IMR-90 (cell line): ENCODE measurements at regions not wholly inside any gene's neighbourhood (a gene's known extent, or its start where the extent isn't known, plus 50 kb on each side); places are given as distances from the start of the nearest gene placed in this dataset.

Experiments
- ATAC-seq: fragments of 200-7000 bp; cut with Tn5 transposase; 2 replicates; pipeline ENCODE4 v1.9.1; 2020; ENCODE audit warnings: low read depth, mild to moderate bottlenecking, moderate library complexity
- BruUV-seq: library from RNA; stranded (reverse); fragments of 400-500 nt; replicated peaks from 2 replicates; lab custom pipeline; 2021; lab: Mats Ljungman, UMichigan
- CTCF ChIA-PET: fragments of 300-600 bp; formaldehyde crosslinking; extraction: SDS; loops from one replicate; lab custom pipeline; 2021; ENCODE audit warnings: antibody characterized with exemption; lab: Yijun Ruan, JAX
- POLR2A ChIA-PET: fragments of 300-600 bp; sonication (Branson Sonifier 250); formaldehyde crosslinking; loops from one replicate; lab custom pipeline; 2022; ENCODE audit warnings: antibody characterized with exemption; ENCODE audit not compliant: unreplicated experiment; lab: Charles Lee
- DNase-seq: peaks from one replicate; pipeline ENCODE4 v3.0.0; 2013
- H2AFZ ChIP-seq: replicated peaks from 2 replicates; pipeline ENCODE3; 2013; ENCODE audit warnings: low read length, mild to moderate bottlenecking; ENCODE audit not compliant: poor library complexity
- H2AK5ac ChIP-seq: 2 replicates; pipeline ENCODE4 v1.6.1; 2013; ENCODE audit warnings: low read depth, low read length, inconsistent platforms
- H2AK9ac ChIP-seq: replicated peaks from 2 replicates; pipeline ENCODE3; 2013; ENCODE audit warnings: mild to moderate bottlenecking, low read depth, low read length, moderate library complexity; ENCODE audit not compliant: poor library complexity
- H2BK120ac ChIP-seq: 2 replicates; pipeline ENCODE4 v1.6.1; 2013; ENCODE audit warnings: low read depth, low read length, inconsistent platforms
- H2BK15ac ChIP-seq: 3 replicates; pipeline ENCODE4 v1.6.1; 2013; ENCODE audit warnings: low read depth, low read length, inconsistent platforms
- H2BK20ac ChIP-seq: 2 replicates; pipeline ENCODE4 v1.6.1; 2013; ENCODE audit warnings: low read depth, mild to moderate bottlenecking, inconsistent platforms, low read length, moderate library complexity
- H2BK5ac ChIP-seq: 2 replicates; pipeline ENCODE4 v1.6.1; 2013; ENCODE audit warnings: mild to moderate bottlenecking, low read depth, low read length, inconsistent platforms; ENCODE audit not compliant: poor library complexity, severe bottlenecking
- H3K14ac ChIP-seq: replicated peaks from 2 replicates; pipeline ENCODE4 v1.6.1; 2013; ENCODE audit warnings: low read depth, low read length, inconsistent platforms
- H3K18ac ChIP-seq: 2 replicates; pipeline ENCODE4 v1.6.1; 2013; ENCODE audit warnings: low read depth, low read length, control low read depth
- H3K23ac ChIP-seq: 2 replicates; pipeline ENCODE4 v1.6.1; 2013; ENCODE audit warnings: low read depth, low read length, inconsistent platforms
- H3K27ac ChIP-seq: 2 replicates; pipeline ENCODE4 v1.5.1; 2013; ENCODE audit warnings: mild to moderate bottlenecking, control low read depth, low read length; ENCODE audit not compliant: insufficient read depth
- H3K27me3 ChIP-seq: 2 replicates; pipeline ENCODE4 v1.6.1; 2013; ENCODE audit warnings: low read length; ENCODE audit not compliant: control insufficient read depth, insufficient read depth
- H3K36me3 ChIP-seq: 2 replicates; pipeline ENCODE4 v1.6.1; 2013; ENCODE audit warnings: low read length, mixed read lengths; ENCODE audit not compliant: control insufficient read depth, insufficient read depth
- H3K4ac ChIP-seq: 2 replicates; pipeline ENCODE4 v1.6.1; 2013; ENCODE audit warnings: low read depth, low read length, inconsistent platforms
- H3K4me1 ChIP-seq: 2 replicates; pipeline ENCODE4 v1.6.1; 2013; ENCODE audit warnings: low read length, mixed read lengths; ENCODE audit not compliant: control insufficient read depth, insufficient read depth
- H3K4me2 ChIP-seq: 2 replicates; pipeline ENCODE4 v1.6.1; 2013; ENCODE audit warnings: low read depth, mild to moderate bottlenecking, control low read depth, low read length, moderate library complexity
- H3K4me3 ChIP-seq: 2 replicates; pipeline ENCODE4 v1.5.1; 2013; ENCODE audit warnings: low read depth, mild to moderate bottlenecking, control low read depth, low read length, moderate library complexity; ENCODE audit not compliant: insufficient read depth
- H3K56ac ChIP-seq: 2 replicates; pipeline ENCODE4 v1.6.1; 2013; ENCODE audit warnings: low read length, inconsistent platforms; ENCODE audit not compliant: insufficient read depth; ENCODE audit errors: extremely low read depth
- H3K79me1 ChIP-seq, 2 experiments: 2 replicates each; pipeline ENCODE4 v1.6.1; 2013; ENCODE audit warnings: low read length in 2 of 2, inconsistent platforms in 1 of 2, low read depth in 1 of 2
- H3K9ac ChIP-seq: 2 replicates; pipeline ENCODE4 v1.6.1; 2013; ENCODE audit warnings: low read depth, low read length, control low read depth
- H3K9me1 ChIP-seq: 2 replicates; pipeline ENCODE4 v1.6.1; 2013; ENCODE audit warnings: low read length, inconsistent platforms; ENCODE audit not compliant: insufficient read depth
- H3K9me3 ChIP-seq: 2 replicates; pipeline ENCODE4 v1.6.1; 2013; ENCODE audit warnings: low read length; ENCODE audit not compliant: control insufficient read depth, insufficient read depth
- H4K20me1 ChIP-seq: 2 replicates; pipeline ENCODE4 v1.6.1; 2013; ENCODE audit warnings: low read length, inconsistent platforms; ENCODE audit not compliant: insufficient read depth
- H4K5ac ChIP-seq: 2 replicates; pipeline ENCODE4 v1.6.1; 2013; ENCODE audit warnings: mild to moderate bottlenecking, low read depth, low read length, control low read depth
- H4K8ac ChIP-seq, 2 experiments: 2 replicates each; pipeline ENCODE4 v1.6.1; 2013; ENCODE audit warnings: low read depth in 2 of 2, low read length in 2 of 2, control low read depth in 1 of 2, inconsistent platforms in 1 of 2
- H4K91ac ChIP-seq: 2 replicates; pipeline ENCODE4 v1.6.1; 2013; ENCODE audit warnings: low read depth, low read length, inconsistent platforms; ENCODE audit not compliant: insufficient read depth
- BHLHE40 ChIP-seq: fragments of 150-350 bp; IDR thresholded peaks from 2 replicates; pipeline ENCODE4 v1.6.1; 2016; ENCODE audit warnings: mild to moderate bottlenecking, low read depth, low read length
- CHD1 ChIP-seq: IDR thresholded peaks from 2 replicates; pipeline ENCODE4 v1.6.1; 2012; ENCODE audit warnings: low read depth, low read length, improper control_type of control experiment
- ELK1 ChIP-seq: fragments of 150-350 bp; IDR thresholded peaks from 2 replicates; pipeline ENCODE4 v1.6.1; 2016; ENCODE audit warnings: low read depth, mild to moderate bottlenecking, low read length, moderate library complexity, borderline replicate concordance
- MXI1 ChIP-seq: IDR thresholded peaks from 2 replicates; pipeline ENCODE4 v1.6.1; 2012; ENCODE audit warnings: low read depth, mild to moderate bottlenecking, low read length, moderate library complexity, borderline replicate concordance
- NFE2L2 ChIP-seq: fragments of 150-350 bp; IDR thresholded peaks from 2 replicates; pipeline ENCODE4 v1.6.1; 2016; ENCODE audit warnings: low read depth, mild to moderate bottlenecking, low read length
- RCOR1 ChIP-seq: IDR thresholded peaks from 2 replicates; pipeline ENCODE4 v1.6.1; 2012; ENCODE audit warnings: mild to moderate bottlenecking, low read length, improper control_type of control experiment; ENCODE audit not compliant: insufficient replicate concordance
- SMC3 ChIP-seq: fragments of 150-350 bp; IDR thresholded peaks from 2 replicates; pipeline ENCODE4 v1.6.1; 2016; ENCODE audit warnings: low read depth, mild to moderate bottlenecking, antibody characterized with exemption, low read length, moderate library complexity
- USF2 ChIP-seq: fragments of 150-350 bp; IDR thresholded peaks from 2 replicates; pipeline ENCODE4 v1.6.1; 2017; ENCODE audit warnings: mild to moderate bottlenecking, antibody characterized with exemption, low read length, low read depth
- WGBS, 2 experiments: methylation state at CpG; one replicate each; pipeline versions ENCODE4 v1.1.5 to v1.1.7; 2013; ENCODE audit warnings: missing lambda C conversion rate in 2 of 2; ENCODE audit not compliant: insufficient read length in 1 of 2; ENCODE audit errors: extremely low coverage in 2 of 2; 5-methylcytosine and 5-hydroxymethylcytosine counted together
- dilution Hi-C: fragments of 300-500 bp; cut with HindIII; formaldehyde crosslinking; loops from one replicate; pipeline ENCODE4 v1.14.3; 2018; ENCODE audit warnings: low sequenced_read_pairs; ENCODE audit not compliant: unreplicated experiment
- in situ Hi-C: fragments of 300-500 bp; cut with MboI; formaldehyde crosslinking; loops from 3 replicates; pipeline ENCODE4 v1.14.3; 2019; ENCODE audit warnings: low sequenced_read_pairs, inconsistent platforms, mixed read lengths
- intact Hi-C: fragments of 100-400 bp; cut with micrococcal nuclease; formaldehyde crosslinking; loops from 2 replicates; pipeline ENCODE4 v1.10.0; 2022

- DNase-seq: no peak
- in situ Hi-C loops (no loop called here), dilution Hi-C loops (no loop called here), intact Hi-C loops (no loop called here)
- Histone ChIP-seq H3K4ac (no peak overlapping the region), H3K14ac (no peak overlapping the region), H2BK20ac (no peak overlapping the region), H3K56ac (no peak overlapping the region), H2AK5ac (no peak overlapping the region), H3K79me1 (0 out of 4 replicates have a peak, but pooled peaks cover 0 to 3% of the 10 kb centered on the region in 2 experiments), H2BK15ac (no peak overlapping the region), H4K8ac (no peak overlapping the region), H3K18ac (no peak overlapping the region), H4K91ac (no peak overlapping the region), H3K4me2 (no peak overlapping the region), H3K27me3 (peaks cover 2% of the 10 kb centered on the region; the same call in 1 of the 2 replicates), H2BK5ac (no peak overlapping the region), H3K9me3 (no peaks in the 10 kb centered on the region), H3K4me3 (no peak overlapping the region), H2AFZ (no peak overlapping the region), H4K20me1 (peaks cover 5% of the 10 kb centered on the region; the same call in 1 of the 2 replicates), H4K5ac (no peak overlapping the region), H2BK120ac (no peak overlapping the region), H3K36me3 (no peaks in the 10 kb centered on the region), H2AK9ac (no peak overlapping the region), H3K23ac (no peak overlapping the region), H3K9me1 (peaks cover 5% of the 10 kb centered on the region), H3K4me1 (no peaks in the 10 kb centered on the region), H3K9ac (no peak overlapping the region), H3K27ac (no peak overlapping the region)
- no TSS peak for BruUV-seq
- POLR2A ChIA-PET: no interaction called here
- WGBS, 2 experiments: 80% methylated on average over 1 of the region's 26 CpGs; no CpG with 5 or more reads in 1 of the 2 experiments
- TF ChIP-seq SMC3: no peak
- no peak for TF ChIP-seq NFE2L2
- no peak for TF ChIP-seq BHLHE40
- TF ChIP-seq ELK1: no peak
- no peak for TF ChIP-seq CHD1
- no peak for TF ChIP-seq RCOR1
- TF ChIP-seq USF2: no peak
- TF ChIP-seq MXI1: no peak
- CTCF ChIA-PET: interaction anchor here (1.1 kb wide), 1 partner anchor 9 kb away, joined by 3 read pairs; no protein-coding TSS in a partner anchor
- no peak for ATAC-seq
Measured at GRCh38 chr2:238504181-238504931, 77.6 kb downstream of the ASB1 start.
